ENCODE measurements at regions not wholly inside any gene's neighbourhood (a gene's known extent, or its start where the extent isn't known, plus 50 kb on each side); places are given as distances from the start of the nearest gene placed in this dataset.
A peak's percentile ranks its signal among the peaks of the same experiment; 100 is the strongest.

DNA sequence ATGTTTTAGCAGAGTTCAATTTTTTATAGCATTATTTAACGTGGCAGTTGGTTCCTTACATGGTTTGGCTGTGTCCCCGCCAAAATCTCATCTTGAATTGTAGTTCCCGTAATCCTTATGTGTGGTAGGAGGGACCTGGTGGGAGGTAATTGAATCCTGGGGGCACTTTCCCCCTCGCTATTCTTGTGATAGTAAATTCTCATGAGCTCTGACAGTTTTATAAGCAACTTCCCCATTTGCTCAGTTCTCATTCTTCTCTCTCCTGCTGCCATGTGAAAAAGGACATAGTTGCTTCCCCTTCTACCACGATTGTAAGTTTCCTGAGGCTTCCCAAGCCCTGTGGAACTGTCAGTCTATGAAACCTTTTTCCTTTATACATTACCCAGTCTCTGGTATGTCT is 329.5 kb downstream of the GRIA2 start:
- DNase-seq (ENCODE audit: low spot score) = no peak

DNA sequence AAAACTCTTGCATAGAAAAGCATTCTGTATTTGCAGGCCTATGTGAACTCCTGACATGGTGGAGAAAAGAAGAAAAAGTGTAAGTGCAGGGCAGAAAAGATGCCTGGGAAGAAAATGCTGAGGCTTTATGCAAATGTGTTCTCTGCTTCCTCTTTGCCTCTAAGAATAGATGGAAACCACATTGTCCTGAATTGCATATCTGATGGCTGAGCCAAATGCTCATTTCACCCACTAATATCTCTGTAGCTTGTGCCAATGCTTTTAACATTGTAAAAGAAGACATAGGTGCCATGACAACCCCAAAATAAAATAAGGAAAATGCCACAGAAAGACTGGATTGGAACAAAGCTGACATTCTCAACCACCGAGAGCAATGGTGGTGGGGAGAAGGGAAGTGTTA is 307.4 kb downstream of the GRIA2 start:
- DNase-seq (ENCODE audit: low spot score) = no peak

DNA sequence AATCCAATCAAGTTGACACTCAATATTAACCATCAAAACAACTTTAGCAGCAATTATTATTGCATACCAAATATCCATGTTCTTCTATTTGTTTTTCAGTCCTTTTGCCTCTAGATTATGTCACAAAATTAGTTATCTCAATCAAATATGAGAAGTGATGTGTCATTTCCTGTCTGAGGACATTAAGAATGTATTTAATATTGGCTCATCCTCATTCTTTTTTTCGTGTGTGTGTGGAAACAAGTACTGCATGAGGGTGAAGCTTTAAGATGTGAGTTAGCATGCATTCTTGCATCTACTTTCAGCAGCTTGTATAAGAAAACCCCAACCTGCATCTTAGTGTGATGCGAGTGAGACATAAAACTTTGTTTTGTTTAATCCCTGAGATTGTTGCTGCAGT is 301.4 kb downstream of the GRIA2 start:
- DNase-seq (ENCODE audit: low spot score) = no peak

DNA sequence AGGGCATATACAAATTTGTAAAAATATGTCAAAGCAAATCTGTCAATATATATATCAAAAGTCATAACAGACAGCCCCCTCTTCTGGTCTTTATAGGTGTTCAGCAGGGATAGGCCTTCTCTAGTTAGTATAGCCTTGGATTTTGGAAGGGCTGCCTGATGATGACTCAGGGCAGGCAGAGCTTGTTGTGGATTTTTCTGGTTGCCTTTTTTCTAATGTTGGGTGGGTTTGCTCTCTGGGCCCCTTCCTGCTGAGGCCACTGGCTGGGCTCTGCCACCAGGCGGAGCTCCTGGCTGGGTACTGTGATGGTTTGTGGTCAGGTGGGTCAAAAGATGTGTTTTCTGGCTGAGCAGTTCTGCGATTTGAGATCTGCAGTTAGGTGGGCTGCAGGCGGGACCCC is 294.2 kb downstream of the GRIA2 start:
- DNase-seq (ENCODE audit: low spot score) = peak; percentile 4

DNA sequence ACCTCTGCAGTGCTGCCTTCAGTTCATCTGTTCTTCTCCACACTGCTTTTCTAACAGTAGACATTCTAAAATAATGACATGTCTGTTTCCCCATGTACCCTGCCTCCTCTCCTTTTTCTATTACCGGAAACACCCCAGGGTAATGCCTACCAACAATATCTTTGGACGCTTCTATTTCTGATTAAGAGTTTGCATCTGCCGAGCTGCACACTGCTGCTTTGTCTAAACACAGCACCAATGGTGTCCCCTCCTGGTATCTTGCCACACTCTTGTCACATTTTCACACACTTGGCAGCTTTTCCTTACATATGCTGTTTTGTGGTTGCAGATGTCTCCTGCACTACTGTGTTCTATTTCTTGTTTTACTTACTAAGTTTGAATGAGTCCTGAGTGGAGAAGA is 288.8 kb downstream of the GRIA2 start:
- no peak for DNase-seq (ENCODE audit: low spot score)

DNA sequence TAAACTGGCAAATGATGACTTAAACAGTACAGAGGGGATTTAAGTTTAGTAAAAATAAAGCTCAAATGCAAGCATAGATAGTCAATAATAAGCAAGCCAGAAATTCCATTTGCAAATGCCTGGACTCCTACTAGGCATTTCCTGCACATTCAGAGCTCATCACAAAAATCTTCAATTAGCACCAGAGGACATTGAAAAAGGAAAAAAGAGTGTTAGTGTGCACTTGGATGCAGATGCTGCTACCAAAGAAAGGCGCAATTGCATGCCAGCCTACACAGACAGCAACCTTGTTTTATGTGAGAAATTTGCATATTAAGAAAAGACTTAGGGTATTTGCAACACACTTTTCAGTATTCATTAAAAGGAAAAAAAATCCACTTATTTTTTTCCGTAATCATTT is 282.1 kb downstream of the GRIA2 start:
- no peak for DNase-seq (ENCODE audit: low spot score)

DNA sequence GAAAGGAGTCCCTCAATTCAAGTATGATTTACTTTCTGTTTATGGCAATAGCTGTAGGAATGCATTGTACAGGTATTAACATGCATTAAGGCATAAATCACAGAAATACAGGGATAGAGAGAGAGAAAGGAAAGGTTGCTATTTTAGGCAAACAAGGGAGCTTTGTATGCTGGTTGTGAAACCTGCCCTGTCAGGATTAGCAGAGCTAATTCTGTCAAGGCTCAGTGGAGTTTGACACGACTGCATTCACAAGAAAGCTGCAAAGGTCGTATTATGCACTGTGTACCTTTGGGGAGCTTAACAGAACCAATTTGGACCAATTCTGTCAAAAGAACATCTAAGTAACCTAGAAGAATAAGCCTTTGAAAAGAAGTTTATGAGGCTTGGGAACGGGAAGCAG is 239.3 kb downstream of the GRIA2 start:
- no peak for DNase-seq (ENCODE audit: low spot score)

DNA sequence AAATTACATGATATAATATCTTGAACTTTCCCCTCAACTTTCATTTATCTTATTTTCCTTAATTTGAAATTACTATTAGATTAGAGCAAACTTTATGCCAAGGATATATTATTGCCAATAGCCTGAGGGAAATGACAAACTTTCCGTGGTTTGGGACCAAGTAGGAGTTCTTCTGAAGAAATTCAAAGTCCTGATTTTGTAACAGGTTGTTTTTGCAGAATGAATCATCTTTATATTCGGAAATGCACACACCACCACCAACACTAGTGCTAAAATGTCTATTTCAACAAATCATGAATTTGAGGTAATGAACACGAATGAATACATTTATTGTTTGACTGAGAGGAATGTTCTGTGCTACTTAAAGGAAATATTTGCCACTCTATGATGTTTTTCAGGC is 226.7 kb downstream of the GRIA2 start:
- DNase-seq (ENCODE audit: low spot score) = no peak

DNA sequence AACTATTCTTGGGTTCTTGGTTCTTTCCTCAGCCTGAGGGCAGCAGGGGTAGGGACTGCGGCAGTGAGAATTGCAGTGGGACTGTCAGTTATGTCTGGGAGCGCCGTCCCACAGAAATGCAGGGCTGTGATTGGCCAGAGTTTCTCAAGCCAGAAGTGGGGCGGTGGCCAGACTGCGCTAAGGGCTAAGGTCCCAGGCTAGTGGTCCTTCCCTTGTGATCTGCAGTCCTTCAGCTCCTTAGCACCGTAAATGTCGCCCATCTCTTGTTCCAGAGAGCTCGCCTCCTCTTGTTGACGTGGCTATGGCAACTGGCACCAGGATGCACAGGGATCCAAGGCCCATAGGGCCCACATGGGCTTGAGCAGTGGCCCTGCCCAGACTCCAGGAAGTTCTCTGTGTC is 223.5 kb downstream of the GRIA2 start:
- no peak for DNase-seq (ENCODE audit: low spot score)

DNA sequence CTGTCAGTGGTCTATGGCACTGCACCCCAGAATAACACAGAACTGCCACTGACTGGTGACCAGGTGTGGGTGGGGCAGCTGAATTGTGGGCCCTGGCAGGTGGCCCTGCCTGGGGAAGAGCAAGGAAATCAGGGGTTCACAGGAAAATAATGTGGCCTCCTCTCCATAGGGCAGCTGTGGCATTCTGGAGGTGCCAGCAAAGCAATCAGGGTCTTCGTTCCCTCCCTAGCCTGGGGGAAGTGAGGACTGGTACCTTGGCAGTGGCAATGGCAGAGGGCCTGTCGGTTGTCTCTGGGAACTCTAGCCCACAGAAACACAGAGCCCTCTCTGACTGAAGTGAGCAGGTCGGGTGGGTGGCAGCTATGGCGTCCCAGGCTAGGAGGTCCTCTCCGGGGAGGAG is 223.0 kb downstream of the GRIA2 start:
- DNase-seq (ENCODE audit: low spot score) = no peak

DNA sequence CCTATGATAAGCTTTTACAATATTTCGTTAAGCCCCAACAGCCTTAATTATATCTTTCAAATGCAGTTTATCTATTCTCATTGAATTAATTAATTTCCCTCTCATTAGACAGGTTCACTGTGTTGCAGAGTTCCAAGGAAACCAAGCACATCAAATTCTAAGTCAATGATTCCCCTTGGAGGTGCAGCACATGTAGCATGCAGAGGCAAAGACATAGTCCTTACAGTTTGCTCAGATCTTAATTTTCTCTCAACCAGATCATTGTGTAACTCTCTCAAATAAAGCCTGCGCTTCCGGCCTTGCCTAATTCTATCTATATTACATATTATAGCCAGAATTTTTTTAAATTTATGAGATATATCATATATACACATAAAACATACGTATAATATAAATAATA is 205.4 kb downstream of the GRIA2 start:
- no peak for DNase-seq (ENCODE audit: low spot score)

DNA sequence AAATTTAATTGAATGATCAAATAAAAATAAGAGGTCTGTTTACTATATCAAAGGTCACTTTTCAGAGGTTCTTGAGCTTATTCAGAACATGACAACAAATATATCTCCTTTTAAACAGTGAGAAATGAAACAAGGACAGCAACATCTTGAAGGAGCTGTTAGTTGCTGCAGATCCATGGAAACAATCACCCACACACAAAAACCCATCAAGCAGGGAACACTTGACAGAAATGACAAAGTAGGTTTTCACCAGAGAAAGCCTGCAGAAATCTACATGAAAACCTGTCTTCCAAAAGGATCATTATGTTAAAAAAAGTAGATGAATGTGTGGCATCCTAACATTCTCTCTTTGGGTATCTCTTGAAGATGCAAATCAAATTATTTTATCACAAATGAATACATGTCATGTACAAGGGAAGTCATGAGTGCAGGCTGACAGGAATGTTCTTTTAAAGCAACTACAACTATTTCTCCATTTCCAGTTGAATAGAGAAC is 203.0 kb downstream of the GRIA2 start:
- DNase-seq (ENCODE audit: low spot score) = no peak

DNA sequence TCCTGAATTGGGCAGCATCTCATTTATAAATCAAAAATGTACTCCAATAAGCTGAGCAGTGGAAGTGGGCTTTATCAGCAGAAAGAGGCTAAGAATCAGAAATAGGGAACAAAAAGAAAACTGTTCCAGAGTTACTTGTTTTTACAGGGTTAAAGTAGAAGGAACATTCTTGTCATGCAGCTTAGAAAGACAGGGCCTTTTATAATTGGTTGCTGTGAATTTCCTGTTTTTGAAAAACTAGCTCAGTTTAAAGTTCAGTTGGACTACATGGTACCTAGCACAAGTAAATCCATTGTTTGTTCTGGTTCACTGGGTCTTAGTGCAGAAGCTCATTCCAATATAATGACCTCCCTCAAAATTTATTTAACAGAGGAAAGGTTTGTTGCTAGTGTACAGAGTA is 200.8 kb downstream of the GRIA2 start:
- no peak for DNase-seq (ENCODE audit: low spot score)

Small RNAs in the stretch of these regions (small RNA-seq; reads per million reads assigned to genes)
- 0 reads per million in 2 experiments for gene RF00019

All from SK-N-DZ (cell line).